NCI-H128 (cell line): ENCODE measurements at regions not wholly inside any gene's neighbourhood (a gene's known extent, or its start where the extent isn't known, plus 50 kb on each side); places are given as distances from the start of the nearest gene placed in this dataset.

Experiments
- DNase-seq: peaks from one replicate; lab custom pipeline; 2025; ENCODE audit not compliant: unreplicated experiment; lab: John Stamatoyannopoulos, UW

DNA sequence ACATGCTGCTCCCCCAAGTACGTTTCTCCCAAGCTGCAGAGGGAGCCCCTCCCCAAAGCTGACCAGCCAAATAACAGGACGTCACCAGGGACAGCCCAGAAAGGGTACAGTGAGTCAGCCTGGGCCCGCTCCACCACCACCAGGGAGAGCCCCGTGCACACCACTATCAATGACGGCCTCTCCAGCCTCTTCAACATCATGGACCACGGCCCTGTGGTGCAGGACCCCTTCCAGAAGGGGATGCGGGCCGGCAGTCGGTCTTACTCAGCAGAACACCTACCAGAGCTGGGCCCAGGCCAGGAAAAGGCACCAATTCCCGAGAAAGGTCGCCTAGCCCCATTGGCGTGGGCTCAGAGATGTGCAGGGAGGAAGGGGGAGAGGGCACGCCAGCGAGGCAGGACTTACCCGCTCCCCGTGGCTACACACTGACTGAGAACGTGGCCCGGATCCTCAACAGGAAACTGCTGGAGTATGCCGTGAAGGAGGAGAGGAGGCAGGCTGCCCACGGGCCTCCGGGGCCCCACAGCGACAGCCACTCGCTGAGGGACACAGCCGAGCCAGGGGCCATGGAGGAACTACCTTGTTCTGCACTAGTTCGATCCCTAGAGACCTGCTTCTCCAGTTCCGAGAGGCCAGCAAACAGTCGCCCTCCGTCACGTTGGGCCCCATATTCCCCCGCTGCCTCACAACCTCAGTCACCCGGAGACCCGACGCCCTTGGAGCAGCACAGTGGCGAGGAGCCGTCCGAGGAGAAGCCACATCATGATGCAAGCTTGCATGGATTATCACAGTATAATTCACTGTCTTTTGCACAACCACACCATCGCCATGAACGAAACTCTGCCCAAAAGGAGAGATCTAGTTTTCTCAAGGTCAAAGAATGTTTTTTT, 815.9 kb upstream of the KLHL1 start:
- DNase-seq = no peak

DNA sequence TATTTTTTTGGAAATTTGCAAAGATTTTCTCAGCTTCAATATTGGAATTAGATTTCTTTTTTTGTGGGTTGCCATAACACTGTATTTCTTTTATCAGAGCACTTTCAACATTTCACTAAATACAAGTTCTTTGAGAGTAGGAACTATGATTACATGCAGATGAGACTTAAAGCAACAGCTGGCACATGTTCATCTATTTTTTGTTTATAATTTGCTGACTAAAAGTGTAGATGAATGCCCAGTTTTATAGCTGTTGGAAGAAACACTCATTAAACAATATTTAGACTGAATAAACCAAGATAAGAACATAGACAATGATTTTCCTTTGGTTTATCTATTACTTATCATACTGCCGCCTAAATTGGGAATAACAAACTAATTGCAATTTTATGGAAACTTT, 803.0 kb upstream of the KLHL1 start:
- DNase-seq = no peak

- no peak for DNase-seq
Measured at GRCh38 chr13:70908795-70909194, 800.5 kb upstream of the KLHL1 start.

- no peak for DNase-seq
Measured at GRCh38 chr13:70905035-70905434, 796.8 kb upstream of the KLHL1 start.

DNA sequence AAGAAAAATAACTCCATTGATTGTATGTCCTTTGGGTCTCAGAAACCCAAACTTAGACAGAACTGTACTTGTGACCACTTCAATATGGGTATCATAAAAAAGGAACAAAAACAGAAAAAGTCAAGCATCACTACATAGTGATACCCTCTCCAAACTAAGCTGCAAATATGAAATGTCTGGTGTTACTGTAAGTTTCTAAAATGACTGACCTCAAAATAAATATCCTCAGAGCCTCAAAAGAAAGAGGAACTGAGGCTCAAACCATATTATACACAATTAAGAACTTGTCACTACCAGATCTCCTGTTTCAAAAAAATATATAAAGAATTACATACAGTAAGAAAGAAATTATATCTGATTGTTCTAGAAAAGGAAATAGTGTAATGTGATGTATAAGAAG, 787.9 kb upstream of the KLHL1 start:
- no peak for DNase-seq

GRCh38 chr13:70895599-70895998, 787.3 kb upstream of the KLHL1 start:
- DNase-seq = no peak

GRCh38 chr13:70894258-70894657, 786.0 kb upstream of the KLHL1 start:
- no peak for DNase-seq

DNA sequence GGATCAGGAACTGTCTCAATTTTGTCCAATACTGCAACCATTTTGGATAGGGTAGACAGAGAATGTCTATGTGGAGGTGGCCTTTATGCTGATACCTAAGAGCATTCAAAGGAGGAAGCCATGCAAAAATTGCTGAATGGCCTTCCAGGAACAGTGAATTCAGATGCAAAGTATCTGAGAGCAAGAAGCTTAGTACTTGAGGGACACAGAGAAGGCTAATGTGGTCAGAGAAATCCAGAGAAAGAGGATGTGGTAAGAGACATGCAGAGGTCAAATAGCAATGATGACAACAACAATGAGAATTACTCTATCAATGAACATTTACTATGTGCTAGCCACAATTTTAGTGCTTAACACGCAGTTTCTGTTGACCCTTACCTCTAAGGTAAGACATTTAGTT, 785.6 kb upstream of the KLHL1 start:
- DNase-seq = no peak

- DNase-seq = no peak
Measured at GRCh38 chr13:70890289-70890688, 782.0 kb upstream of the KLHL1 start.

GRCh38 chr13:70889163-70889562, 780.9 kb upstream of the KLHL1 start:
- no peak for DNase-seq

- no peak for DNase-seq
Measured at GRCh38 chr13:70884196-70884595, 775.9 kb upstream of the KLHL1 start.

- DNase-seq = no peak
Measured at GRCh38 chr13:70874636-70875035, 766.4 kb upstream of the KLHL1 start.

- no peak for DNase-seq
Measured at GRCh38 chr13:70864731-70865130, 756.5 kb upstream of the KLHL1 start.

DNA sequence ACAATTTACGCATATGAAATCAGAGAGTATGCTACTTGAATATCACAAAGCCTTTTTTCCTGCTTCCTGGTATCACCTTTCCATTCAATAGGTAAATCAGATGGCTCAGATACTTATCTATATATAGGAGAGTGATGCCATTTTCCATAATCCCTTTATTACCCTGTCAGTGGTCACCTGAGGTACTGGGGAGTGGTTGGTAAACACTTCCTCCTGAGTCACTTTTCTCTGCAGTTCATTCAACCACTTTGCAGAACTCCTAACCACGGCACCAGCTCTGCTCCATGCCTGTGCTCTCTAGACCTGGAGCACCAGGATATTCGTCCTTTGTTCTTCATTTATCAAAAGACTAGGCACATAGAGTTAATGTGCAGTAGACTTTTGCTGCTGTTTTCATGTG, 748.5 kb upstream of the KLHL1 start:
- no peak for DNase-seq

- no peak for DNase-seq
Measured at GRCh38 chr13:70856025-70856424, 747.8 kb upstream of the KLHL1 start.

GRCh38 chr13:70849222-70849621, 741.0 kb upstream of the KLHL1 start:
- DNase-seq = no peak

- DNase-seq = no peak
Measured at GRCh38 chr13:70844391-70845108, 736.3 kb upstream of the KLHL1 start.

GRCh38 chr13:70842062-70842644, 733.9 kb upstream of the KLHL1 start:
- DNase-seq = no peak

DNA sequence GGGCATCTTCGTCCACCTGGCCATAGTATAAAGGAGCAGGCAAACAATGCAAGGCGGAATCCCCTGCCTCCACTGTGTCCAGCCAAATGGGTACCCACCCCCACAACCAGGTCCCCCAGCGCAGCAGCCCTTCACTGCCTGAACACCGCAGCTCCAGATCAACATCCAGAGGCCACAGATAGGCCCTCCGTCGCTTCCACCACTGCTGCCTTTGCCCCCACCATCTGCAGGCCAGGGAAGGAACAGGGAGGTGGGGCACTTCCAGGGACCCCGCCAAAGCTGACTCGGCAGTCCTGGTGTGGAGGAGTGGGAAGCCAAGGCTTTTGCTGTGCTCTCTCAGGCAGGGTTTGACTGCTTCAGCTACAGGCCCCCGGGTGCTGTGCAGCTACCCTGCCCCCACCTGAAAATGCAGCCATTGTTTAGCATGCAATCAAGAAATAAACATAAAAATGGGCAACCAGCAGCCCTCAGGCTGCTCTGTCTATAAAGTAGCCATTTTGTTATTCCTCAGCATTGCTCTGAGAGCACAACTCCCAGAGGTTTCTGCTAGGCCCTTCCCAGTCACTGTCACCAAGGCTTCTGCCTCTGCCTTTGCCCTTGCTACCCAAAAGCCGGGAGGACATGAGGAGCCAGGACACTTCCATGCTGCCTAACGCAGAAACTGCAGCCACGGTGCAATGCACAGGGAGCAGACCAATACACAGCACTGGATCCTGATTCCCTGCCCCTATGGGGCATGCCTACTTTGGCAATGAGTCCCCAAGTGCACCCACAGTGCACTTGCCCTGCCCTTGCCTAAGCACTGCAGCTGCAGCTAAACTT, 733.2 kb upstream of the KLHL1 start:
- no peak for DNase-seq

GRCh38 chr13:70835371-70835770, 727.1 kb upstream of the KLHL1 start:
- DNase-seq = no peak

- no peak for DNase-seq
Measured at GRCh38 chr13:70829748-70830147, 721.5 kb upstream of the KLHL1 start.
